Right lobe of liver (tissue), 6 donors: ENCODE measurements at regions not wholly inside any gene's neighbourhood (a gene's known extent, or its start where the extent isn't known, plus 50 kb on each side); places are given as distances from the start of the nearest gene placed in this dataset.

ENCODE experiments used
- ATAC-seq, 4 donors: fragments of 200-7000 bp; cut with Tn5 transposase; one replicate each; pipeline ENCODE4 v1.9.1; 2020; ENCODE audit warnings: mild to moderate bottlenecking in 4 of 4, moderate library complexity in 4 of 4
- DNase-seq, 3 donors: peaks; one replicate each; pipeline ENCODE4 v3.0.0-alpha.2; 2020
- H3K27ac ChIP-seq, 3 donors: fragments of 200-600 bp; one replicate each; pipeline ENCODE4 v1.8.0; 2022
- H3K27me3 ChIP-seq, 2 donors: fragments of 200-600 bp; one replicate each; pipeline ENCODE4 v1.8.0; 2022
- H3K36me3 ChIP-seq, 4 donors: fragments of 200-600 bp; sonication (generic) in 1 of 4; one replicate each; pipeline versions ENCODE4 v1.5.1 to v1.8.0; 2017 to 2022; ENCODE audit warnings: control low read depth in 1 of 4
- H3K4me1 ChIP-seq, 4 donors: fragments of 200-600 bp; sonication (generic) in 1 of 4; one replicate each; pipeline versions ENCODE4 v1.5.1 to v1.8.0; 2017 to 2022; ENCODE audit warnings: control low read depth in 1 of 4
- H3K4me3 ChIP-seq, 3 donors: fragments of 200-600 bp; one replicate each; pipeline ENCODE4 v1.8.0; 2022
- H3K9me3 ChIP-seq, 4 donors: fragments of 200-600 bp; sonication (generic) in 1 of 4; one replicate each; pipeline versions ENCODE4 v1.5.1 to v1.8.0; 2017 to 2022; ENCODE audit warnings: control low read depth in 1 of 4
- CTCF ChIP-seq, 4 donors: fragments of 200-600 bp in 3 of 4; fragments of 450-650 bp in 1 of 4; IDR thresholded peaks; one replicate each; pipeline versions ENCODE4 v1.5.1 to v1.8.0; 2016 to 2022; ENCODE audit warnings: antibody characterized with exemption in 4 of 4, mild to moderate bottlenecking in 2 of 4
- POLR2A ChIP-seq: fragments of 450-650 bp; IDR thresholded peaks from one replicate; pipeline ENCODE4 v1.6.1; 2017; ENCODE audit warnings: antibody characterized with exemption, mild to moderate bottlenecking
- WGBS: methylation state at CpG from one replicate; pipeline ENCODE4 v1.1.6; 2018; ENCODE audit warnings: low coverage, low lambda C conversion rate; ENCODE audit not compliant: insufficient coverage; ENCODE audit errors: missing lambda C conversion rate; 5-methylcytosine and 5-hydroxymethylcytosine counted together
- intact Hi-C, 2 donors: fragments of 100-400 bp; cut with DNase I; formaldehyde crosslinking; loops; one replicate each; pipeline versions ENCODE4 v1.11.2 to v1.14.1; 2022
- donor health status: DM: no; HTN: yes; CAD: no.
- donor health status: DM: no; HTN: no; CAD: no.
- donor health status: DM: no; HTN: no; CAD: no.
- donor health status: DM: no; HTN: yes; CAD: no.
- donor health status: DM: no; HTN: yes; CAD: no.

- Histone ChIP-seq H3K4me1 (no peaks in the 10 kb centered on the region), H3K4me3 (no peak overlapping the region), H3K9me3 (no peaks in the 10 kb centered on the region), H3K27me3 (no peaks in the 10 kb centered on the region), H3K27ac (no peak overlapping the region), H3K36me3 (no peaks in the 10 kb centered on the region)
- 64% methylated on average over 5 of the region's 5 CpGs for WGBS
- no peak for DNase-seq
- ATAC-seq = no peak
- intact Hi-C loops = no loop called here
- TF ChIP-seq CTCF (IDR thresholded peaks at IDR 0.05) (no peak), POLR2A (no peak)
These were observed 71.4 kb upstream of the LRIG1 start for GRCh38 chr3:66572090-66572675.

- ATAC-seq (no peak), DNase-seq (no peak)
- WGBS = 61% methylated on average over 14 of the region's 14 CpGs
- intact Hi-C loops = no loop called here
- TF ChIP-seq POLR2A = no peak
- TF ChIP-seq CTCF (IDR thresholded peaks at IDR 0.05) = no peak
- Histone ChIP-seq H3K27me3 (no peaks in the 10 kb centered on the region), H3K36me3 (no peaks in the 10 kb centered on the region), H3K9me3 (no peaks in the 10 kb centered on the region), H3K4me3 (no peak overlapping the region), H3K27ac (no peak overlapping the region), H3K4me1 (no peaks in the 10 kb centered on the region)
These were observed 72.3 kb upstream of the LRIG1 start for GRCh38 chr3:66572938-66573710.

DNA sequence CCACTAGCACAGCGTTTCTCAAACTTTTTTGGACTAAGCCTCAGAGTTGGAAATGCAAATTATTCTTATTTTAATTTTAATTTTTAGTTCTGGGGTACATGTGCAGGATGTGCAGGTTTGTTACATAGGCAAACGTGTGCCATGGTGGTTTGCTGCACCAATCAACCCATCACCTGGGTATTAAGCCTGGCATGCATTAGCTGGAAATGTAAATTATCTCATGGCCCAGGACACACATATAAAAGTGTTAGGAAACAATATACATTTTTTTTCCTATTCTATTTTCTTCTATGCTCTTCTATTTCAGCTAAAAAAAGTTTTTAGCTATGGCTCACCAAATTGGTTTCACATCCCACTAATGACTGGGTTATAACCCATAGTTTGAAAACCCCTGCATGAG is 73.3 kb upstream of the LRIG1 start:
- Histone ChIP-seq H3K27ac (no peak overlapping the region), H3K4me1 (no peaks in the 10 kb centered on the region), H3K27me3 (no peaks in the 10 kb centered on the region), H3K9me3 (no peaks in the 10 kb centered on the region), H3K4me3 (no peak overlapping the region), H3K36me3 (no peaks in the 10 kb centered on the region)
- no peak for DNase-seq
- no peak for TF ChIP-seq POLR2A
- no peak for TF ChIP-seq CTCF (IDR thresholded peaks at IDR 0.05)
- 75% methylated on average over 2 of the region's 2 CpGs for whole genome bisulfite sequencing
- ATAC-seq = no peak
- intact Hi-C loops = no loop called here

DNA sequence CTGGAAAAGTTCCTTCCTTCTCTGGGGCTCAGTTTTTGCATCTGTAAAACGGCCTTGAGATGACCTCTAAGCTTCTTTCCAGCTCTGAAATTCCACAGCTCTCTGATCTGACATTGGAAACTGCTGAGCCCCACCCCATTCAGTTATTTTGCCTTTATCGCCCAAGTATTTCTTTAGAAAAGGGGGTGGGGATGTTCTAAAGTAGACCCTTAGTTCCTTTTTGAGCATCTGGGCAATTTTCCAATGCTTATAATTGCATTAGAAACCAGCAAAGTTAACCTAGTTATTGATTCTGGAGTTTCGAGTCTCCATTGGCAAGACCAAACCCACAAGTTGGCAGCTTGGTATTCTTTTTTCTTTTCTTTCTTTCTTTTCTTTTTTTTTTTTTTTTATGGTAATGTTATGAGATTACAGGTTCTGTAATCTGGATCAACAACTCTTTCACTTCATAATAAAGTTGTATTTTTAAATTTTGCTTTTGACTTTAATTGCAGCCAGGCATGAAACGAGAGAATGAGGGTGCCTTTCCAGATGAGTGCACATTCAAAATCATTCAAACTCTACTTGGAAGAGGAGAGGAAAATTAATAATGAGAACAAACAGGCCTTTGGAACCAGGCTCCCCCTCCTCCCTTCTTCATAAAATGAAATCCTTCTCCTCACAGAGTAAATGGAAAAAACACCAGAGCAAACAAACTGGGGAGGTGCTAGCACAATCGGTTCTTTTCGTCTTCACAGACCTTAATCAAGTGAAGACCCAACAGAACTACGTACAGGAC is 76.8 kb upstream of the LRIG1 start:
- no peak for DNase-seq
- no peaks in the 10 kb centered on the region for H3K36me3 ChIP-seq
- ATAC-seq = no peak
- intact Hi-C loops = no loop called here
- no peak overlapping the region for H3K4me3 ChIP-seq
- H3K9me3 ChIP-seq = no peaks in the 10 kb centered on the region
- WGBS = 70% methylated on average over 7 of the region's 7 CpGs
- no peak for TF ChIP-seq POLR2A
- TF ChIP-seq CTCF (IDR thresholded peaks at IDR 0.05) = no peak
- no peak overlapping the region for H3K27ac ChIP-seq
- no peaks in the 10 kb centered on the region for H3K4me1 ChIP-seq
- H3K27me3 ChIP-seq = no peaks in the 10 kb centered on the region
